Suprapubic skin (tissue), 3 donors: ENCODE measurements at regions not wholly inside any gene's neighbourhood (a gene's known extent, or its start where the extent isn't known, plus 50 kb on each side); places are given as distances from the start of the nearest gene placed in this dataset.

Experiments
- CTCF ChIP-seq, 2 donors: fragments of 200-600 bp in 1 of 2; fragments of 450-650 bp in 1 of 2; sonication (generic) in 1 of 2; IDR thresholded peaks; one replicate each; pipeline ENCODE4 v1.5.1; 2016 to 2019; ENCODE audit warnings: antibody characterized with exemption in 2 of 2, mild to moderate bottlenecking in 1 of 2, moderate library complexity in 1 of 2
- EP300 ChIP-seq: sonication (generic); formaldehyde crosslinking; IDR thresholded peaks from one replicate; pipeline ENCODE4 v1.6.1; 2017; ENCODE audit warnings: antibody characterized with exemption
- POLR2A ChIP-seq, 2 donors: fragments of 450-650 bp; IDR thresholded peaks; one replicate each; pipeline ENCODE4 v1.6.1; 2017; ENCODE audit warnings: antibody characterized with exemption in 2 of 2, mild to moderate bottlenecking in 2 of 2, moderate library complexity in 2 of 2

- TF ChIP-seq CTCF (IDR thresholded peaks at IDR 0.05) (no peak), POLR2A (IDR thresholded peaks at IDR 0.05) (no peak), EP300 (no peak)
Measured at GRCh38 chr13:106295971-106296370, 239.5 kb downstream of the EFNB2 start.
